ENCODE measurements at regions not wholly inside any gene's neighbourhood (a gene's known extent, or its start where the extent isn't known, plus 50 kb on each side); places are given as distances from the start of the nearest gene placed in this dataset.

DNA sequence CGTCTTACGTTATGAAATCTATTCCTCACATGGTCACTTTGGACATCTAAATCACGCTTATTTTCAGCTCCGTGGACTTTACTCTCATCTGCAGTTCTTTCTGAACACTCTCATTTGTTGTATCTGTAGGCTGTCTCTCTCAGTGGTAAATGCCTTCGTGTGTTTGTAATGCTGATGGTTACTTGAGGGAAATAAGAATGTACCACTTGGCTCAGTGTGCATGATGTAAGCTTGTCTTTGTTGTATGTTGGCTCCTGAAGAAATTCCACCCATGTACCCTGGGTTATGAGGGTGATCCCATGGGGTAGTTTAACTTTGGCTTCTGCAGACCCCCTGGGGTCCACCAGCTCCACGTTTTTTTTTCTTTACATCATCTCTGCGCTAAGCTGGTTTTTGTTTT is 378.4 kb downstream of the SETD4 start:
- DNase-seq (ENCODE audit: low spot score): no peak
- TF ChIP-seq, protein P1, sequence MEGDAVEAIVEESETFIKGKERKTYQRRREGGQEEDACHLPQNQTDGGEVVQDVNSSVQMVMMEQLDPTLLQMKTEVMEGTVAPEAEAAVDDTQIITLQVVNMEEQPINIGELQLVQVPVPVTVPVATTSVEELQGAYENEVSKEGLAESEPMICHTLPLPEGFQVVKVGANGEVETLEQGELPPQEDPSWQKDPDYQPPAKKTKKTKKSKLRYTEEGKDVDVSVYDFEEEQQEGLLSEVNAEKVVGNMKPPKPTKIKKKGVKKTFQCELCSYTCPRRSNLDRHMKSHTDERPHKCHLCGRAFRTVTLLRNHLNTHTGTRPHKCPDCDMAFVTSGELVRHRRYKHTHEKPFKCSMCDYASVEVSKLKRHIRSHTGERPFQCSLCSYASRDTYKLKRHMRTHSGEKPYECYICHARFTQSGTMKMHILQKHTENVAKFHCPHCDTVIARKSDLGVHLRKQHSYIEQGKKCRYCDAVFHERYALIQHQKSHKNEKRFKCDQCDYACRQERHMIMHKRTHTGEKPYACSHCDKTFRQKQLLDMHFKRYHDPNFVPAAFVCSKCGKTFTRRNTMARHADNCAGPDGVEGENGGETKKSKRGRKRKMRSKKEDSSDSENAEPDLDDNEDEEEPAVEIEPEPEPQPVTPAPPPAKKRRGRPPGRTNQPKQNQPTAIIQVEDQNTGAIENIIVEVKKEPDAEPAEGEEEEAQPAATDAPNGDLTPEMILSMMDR (IDR thresholded peaks at IDR 0.05; ENCODE audit: extremely low read depth, missing control alignments): no peak

- DNase-seq (ENCODE audit: low spot score): no peak
- TF ChIP-seq, protein P1 (IDR thresholded peaks at IDR 0.05; ENCODE audit: extremely low read depth, missing control alignments): no peak
Measured at GRCh38 chr21:35679076-35679475, 381.2 kb downstream of the SETD4 start.

DNA sequence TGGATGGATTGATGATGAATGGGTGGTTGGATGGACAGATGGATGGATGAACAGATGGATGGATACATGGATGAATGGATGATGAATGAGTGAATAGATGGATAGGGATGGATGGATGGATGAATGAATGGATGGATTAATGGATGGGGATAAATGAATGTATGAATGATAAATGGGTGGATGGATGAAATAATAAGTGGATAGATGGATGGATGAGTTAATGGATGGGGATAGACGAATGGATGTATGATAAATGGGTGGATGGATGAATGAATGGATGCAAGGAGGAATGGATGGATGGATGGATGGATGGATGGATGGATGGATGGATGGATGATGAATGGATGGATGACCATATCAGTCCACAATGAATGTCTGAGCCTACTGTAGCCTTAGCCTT is 381.9 kb downstream of the SETD4 start:
- TF ChIP-seq, protein P1 (IDR thresholded peaks at IDR 0.05; ENCODE audit: extremely low read depth, missing control alignments): no peak
- no peak for DNase-seq (ENCODE audit: low spot score)

DNA sequence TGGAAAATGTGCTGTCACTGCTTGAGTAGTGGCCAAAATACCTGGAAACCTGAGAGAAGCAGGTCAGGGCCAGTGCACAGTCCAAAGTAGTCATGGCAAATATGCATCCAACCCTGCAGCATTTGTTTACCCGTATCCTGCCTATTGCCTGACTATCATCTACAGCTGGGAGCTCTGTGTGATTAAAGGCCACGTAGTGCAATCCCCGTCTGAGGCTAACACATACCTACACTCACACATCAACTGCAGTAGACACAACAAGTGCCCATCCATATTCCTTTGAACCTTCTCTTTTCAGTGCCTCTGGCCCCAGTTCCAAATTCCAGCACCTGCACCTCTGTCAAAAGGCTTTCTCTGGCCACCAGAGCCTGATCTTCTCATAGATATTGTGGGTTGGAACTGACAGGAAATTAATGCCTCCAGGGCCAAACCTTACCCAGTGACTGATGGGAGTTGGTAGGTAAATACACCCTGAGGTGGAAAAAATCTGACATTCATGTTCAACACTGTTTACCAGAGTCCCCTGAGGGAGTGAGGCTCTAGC is 383.0 kb downstream of the SETD4 start:
- no peak for DNase-seq (ENCODE audit: low spot score)
- TF ChIP-seq, protein P1 (IDR thresholded peaks at IDR 0.05; ENCODE audit: extremely low read depth, missing control alignments): no peak

DNA sequence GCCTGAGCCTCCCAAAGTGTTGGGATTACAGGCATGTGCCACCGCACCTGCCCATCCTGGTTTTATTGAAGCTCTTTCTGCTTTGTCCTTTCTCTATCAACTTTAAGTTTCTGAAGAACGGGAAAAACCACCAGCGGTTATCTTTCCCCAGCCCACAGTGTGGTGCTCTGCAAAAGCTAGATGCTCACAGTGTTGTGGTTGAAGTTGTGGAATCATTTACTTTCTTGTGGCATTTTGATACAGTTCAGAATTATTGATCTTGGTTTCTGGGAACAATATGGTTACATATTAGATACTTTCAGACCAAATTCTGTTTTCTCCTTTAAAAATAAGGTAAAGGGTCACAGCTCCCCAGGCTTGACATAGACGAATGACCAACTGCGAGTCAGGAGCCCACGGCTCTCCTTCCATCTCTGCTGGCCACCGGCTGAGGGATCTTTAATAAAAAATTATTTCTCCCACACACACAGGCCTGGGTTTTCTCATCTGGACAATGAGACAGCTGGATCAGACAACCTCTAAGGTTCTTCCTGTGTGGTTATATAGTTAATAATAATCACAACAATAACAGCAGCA is 385.3 kb downstream of the SETD4 start:
- TF ChIP-seq, protein P1 (IDR thresholded peaks at IDR 0.05; ENCODE audit: extremely low read depth, missing control alignments): no peak
- DNase-seq (ENCODE audit: low spot score): no peak

GRCh38 chr21:35674091-35674671 is 386.1 kb downstream of the SETD4 start:
- TF ChIP-seq, protein P1 (IDR thresholded peaks at IDR 0.05; ENCODE audit: extremely low read depth, missing control alignments): no peak
- DNase-seq (ENCODE audit: low spot score): no peak

- DNase-seq (ENCODE audit: low spot score): no peak
- TF ChIP-seq, protein P1 (IDR thresholded peaks at IDR 0.05; ENCODE audit: extremely low read depth, missing control alignments): no peak
Measured at GRCh38 chr21:35672313-35672712, 388.0 kb downstream of the SETD4 start.
